Ishikawa (cell line): ENCODE measurements at regions not wholly inside any gene's neighbourhood (a gene's known extent, or its start where the extent isn't known, plus 50 kb on each side); places are given as distances from the start of the nearest gene placed in this dataset.

Experiments used
- CEBPB ChIP-seq: IDR thresholded peaks from 2 replicates; pipeline ENCODE4 v1.6.1; 2012
- CREB1 ChIP-seq: IDR thresholded peaks from 2 replicates; pipeline ENCODE4 v1.6.1; 2012; ENCODE audit warnings: low read depth
- EGR1 ChIP-seq: IDR thresholded peaks from 2 replicates; pipeline ENCODE4 v1.6.1; 2012
- FOXM1 ChIP-seq: IDR thresholded peaks from 2 replicates; pipeline ENCODE4 v1.6.1; 2012; ENCODE audit warnings: low read depth, borderline replicate concordance
- NFIC ChIP-seq: IDR thresholded peaks from 2 replicates; pipeline ENCODE4 v1.6.1; 2012
- RAD21 ChIP-seq: IDR thresholded peaks from 2 replicates; pipeline ENCODE4 v1.6.1; 2012; ENCODE audit warnings: low read depth
- TAF1 ChIP-seq: IDR thresholded peaks from 2 replicates; pipeline ENCODE4 v1.6.1; 2012; ENCODE audit warnings: low read depth, mild to moderate bottlenecking
- TCF12 ChIP-seq: IDR thresholded peaks from 2 replicates; pipeline ENCODE4 v1.6.1; 2012; ENCODE audit warnings: low read depth
- TEAD4 ChIP-seq: IDR thresholded peaks from 2 replicates; pipeline ENCODE4 v1.6.1; 2012
- USF1 ChIP-seq: IDR thresholded peaks from 2 replicates; pipeline ENCODE4 v1.6.1; 2012
- YY1 ChIP-seq: IDR thresholded peaks from 2 replicates; pipeline ENCODE4 v1.6.1; 2012; ENCODE audit warnings: low read depth
- ZBTB7A ChIP-seq: IDR thresholded peaks from 2 replicates; pipeline ENCODE4 v1.6.1; 2012; ENCODE audit warnings: low read depth
- TF ChIP-seq, protein P1 (sequence below): IDR thresholded peaks from 2 replicates; pipeline ENCODE4 v1.6.1; 2012
- TF ChIP-seq, protein P2 (sequence below): IDR thresholded peaks from 2 replicates; pipeline ENCODE4 v1.6.1; 2012; ENCODE audit warnings: low read depth, mild to moderate bottlenecking

DNA sequence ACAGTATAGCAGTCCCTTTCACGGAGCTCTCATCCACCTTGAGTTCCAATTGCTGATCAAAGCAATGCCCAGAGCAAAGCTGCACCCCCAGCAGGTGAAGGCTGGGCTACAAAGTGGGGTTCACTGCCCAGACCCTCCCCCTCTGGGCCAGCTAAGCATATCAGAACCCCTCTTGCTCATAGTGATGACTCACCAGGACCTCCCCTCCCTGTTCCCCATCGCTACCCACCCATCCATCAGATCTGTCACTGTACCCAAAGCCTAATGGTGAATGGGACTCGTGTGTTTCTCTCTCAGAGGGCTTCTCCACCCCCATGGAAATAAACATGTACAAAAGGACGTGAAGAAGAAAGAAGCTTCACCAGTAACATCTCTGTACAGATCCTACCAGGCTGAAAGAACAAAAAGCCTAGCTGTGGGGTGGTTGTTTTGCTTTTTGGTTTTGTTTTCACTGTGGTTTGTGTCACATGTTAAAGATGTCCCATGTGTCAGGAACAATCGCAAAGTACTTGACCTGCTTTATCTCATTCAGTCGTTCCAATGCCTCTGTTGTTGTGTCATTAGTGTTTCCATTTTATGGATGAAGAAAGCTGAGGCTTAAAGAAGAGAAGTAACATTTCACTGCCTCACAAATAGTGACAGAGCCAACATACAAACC is 518.5 kb downstream of the CD83 start:
- TF ChIP-seq CREB1 (no peak), YY1 (no peak), EGR1 (no peak), TEAD4 (no peak), CEBPB (no peak), RAD21 (no peak), FOXM1 (no peak), USF1 (no peak), ZBTB7A (no peak), NFIC (no peak)
- TF ChIP-seq, protein P1, sequence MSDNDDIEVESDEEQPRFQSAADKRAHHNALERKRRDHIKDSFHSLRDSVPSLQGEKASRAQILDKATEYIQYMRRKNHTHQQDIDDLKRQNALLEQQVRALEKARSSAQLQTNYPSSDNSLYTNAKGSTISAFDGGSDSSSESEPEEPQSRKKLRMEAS, result no peak
- TF ChIP-seq, protein P2, sequence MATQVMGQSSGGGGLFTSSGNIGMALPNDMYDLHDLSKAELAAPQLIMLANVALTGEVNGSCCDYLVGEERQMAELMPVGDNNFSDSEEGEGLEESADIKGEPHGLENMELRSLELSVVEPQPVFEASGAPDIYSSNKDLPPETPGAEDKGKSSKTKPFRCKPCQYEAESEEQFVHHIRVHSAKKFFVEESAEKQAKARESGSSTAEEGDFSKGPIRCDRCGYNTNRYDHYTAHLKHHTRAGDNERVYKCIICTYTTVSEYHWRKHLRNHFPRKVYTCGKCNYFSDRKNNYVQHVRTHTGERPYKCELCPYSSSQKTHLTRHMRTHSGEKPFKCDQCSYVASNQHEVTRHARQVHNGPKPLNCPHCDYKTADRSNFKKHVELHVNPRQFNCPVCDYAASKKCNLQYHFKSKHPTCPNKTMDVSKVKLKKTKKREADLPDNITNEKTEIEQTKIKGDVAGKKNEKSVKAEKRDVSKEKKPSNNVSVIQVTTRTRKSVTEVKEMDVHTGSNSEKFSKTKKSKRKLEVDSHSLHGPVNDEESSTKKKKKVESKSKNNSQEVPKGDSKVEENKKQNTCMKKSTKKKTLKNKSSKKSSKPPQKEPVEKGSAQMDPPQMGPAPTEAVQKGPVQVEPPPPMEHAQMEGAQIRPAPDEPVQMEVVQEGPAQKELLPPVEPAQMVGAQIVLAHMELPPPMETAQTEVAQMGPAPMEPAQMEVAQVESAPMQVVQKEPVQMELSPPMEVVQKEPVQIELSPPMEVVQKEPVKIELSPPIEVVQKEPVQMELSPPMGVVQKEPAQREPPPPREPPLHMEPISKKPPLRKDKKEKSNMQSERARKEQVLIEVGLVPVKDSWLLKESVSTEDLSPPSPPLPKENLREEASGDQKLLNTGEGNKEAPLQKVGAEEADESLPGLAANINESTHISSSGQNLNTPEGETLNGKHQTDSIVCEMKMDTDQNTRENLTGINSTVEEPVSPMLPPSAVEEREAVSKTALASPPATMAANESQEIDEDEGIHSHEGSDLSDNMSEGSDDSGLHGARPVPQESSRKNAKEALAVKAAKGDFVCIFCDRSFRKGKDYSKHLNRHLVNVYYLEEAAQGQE, result no peak

DNA sequence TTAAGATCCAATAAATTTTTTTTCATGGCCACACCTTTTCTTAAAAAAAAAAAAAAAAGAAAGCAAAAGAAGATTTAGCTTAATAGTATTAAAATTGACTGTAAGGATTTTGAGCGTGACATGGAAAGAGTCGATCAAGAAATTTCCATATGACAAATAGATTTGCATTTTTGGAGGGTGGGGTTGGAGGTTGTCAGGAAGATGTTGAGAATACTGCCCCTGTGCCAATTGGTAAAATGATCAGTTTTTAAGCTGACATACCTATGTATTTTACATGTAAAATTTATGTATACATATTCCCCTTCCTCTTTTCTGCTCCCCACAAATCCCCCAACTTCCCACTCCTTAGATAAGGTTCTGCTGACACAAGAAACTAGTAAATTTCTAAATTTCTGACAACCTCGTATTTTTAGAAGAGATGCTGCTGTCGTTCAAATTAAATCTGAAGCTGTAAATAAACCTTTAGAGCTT is 520.9 kb downstream of the CD83 start:
- no peak for TF ChIP-seq CREB1
- TF ChIP-seq EGR1, result no peak
- no peak for TF ChIP-seq NFIC
- TF ChIP-seq, protein P2, result no peak
- no peak for TF ChIP-seq TEAD4
- TF ChIP-seq TAF1, result no peak
- no peak for TF ChIP-seq FOXM1
- no peak for TF ChIP-seq USF1
- no peak for TF ChIP-seq TCF12

DNA sequence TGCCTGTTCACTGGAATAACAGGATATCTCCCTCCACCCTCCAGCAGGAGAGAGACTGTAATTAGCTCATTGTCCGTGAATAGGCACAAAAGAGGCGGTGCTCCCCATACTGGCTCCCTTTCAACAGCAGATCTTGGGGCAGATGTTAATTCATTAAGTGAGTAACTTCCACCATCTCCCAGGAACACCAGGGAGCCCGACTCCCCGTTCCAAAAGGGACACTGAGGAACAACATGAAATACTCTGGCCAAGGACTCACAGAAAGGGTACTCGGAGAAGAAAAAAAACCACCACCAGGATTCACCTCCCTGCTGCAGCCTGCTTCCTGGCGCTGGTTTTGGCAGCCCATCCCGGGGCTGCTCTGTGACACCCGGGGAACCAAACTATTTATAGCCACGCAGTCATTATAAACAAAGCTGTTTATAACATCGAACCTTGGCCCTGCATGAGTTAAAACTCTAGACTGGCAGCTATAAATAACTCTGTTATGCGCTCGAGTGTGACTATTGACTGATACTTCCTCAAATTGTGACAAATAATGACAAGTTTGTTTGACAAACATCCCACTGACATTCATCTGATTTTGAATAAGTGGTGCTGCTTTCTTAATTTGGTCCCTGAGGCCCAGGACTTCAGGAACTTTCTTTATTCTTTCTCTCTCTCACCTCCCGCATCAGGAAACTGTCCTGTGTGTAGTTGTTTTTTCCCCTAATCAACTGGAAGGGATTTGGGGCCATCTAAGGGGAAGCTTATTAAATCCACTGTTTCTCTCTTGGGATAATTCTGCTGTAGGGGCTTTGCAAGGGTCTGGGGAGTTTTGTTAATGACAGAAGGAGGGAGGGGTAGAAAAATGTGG is 521.6 kb downstream of the CD83 start:
- TF ChIP-seq NFIC (no peak), YY1 (no peak), ZBTB7A (no peak), USF1 (no peak), CEBPB (no peak), RAD21 (no peak), TEAD4 (no peak), EGR1 (no peak), FOXM1 (no peak), CREB1 (no peak)
- TF ChIP-seq, protein P2, result no peak
- TF ChIP-seq, protein P1, result no peak

- no peak for TF ChIP-seq CREB1
- no peak for TF ChIP-seq RAD21
- TF ChIP-seq CEBPB, result no peak
Measured at GRCh38 chr6:14639983-14640599, 522.5 kb downstream of the CD83 start.
